AG10803 (cell line): ENCODE measurements at regions not wholly inside any gene's neighbourhood (a gene's known extent, or its start where the extent isn't known, plus 50 kb on each side); places are given as distances from the start of the nearest gene placed in this dataset.
A peak's percentile ranks its signal among the peaks of the same experiment; 100 is the strongest.

Experiments
- DNase-seq: peaks from one replicate; pipeline ENCODE4 v3.0.0; 2010; ENCODE audit warnings: low read depth
- H3K4me3 ChIP-seq: 2 replicates; pipeline ENCODE4 v1.5.1; 2011; ENCODE audit warnings: mild to moderate bottlenecking, low read length, control low read depth
- CTCF ChIP-seq: conservative IDR thresholded peaks from 2 replicates; pipeline ENCODE4 v1.5.1; 2011; ENCODE audit warnings: mild to moderate bottlenecking, low read length, control low read depth, inconsistent platforms

GRCh38 chr6:4459032-4459431 lies 317.2 kb upstream of the CDYL start:
- TF ChIP-seq CTCF: no peak
- DNase-seq: peak; percentile 82
- no peak overlapping the region for H3K4me3 ChIP-seq

- TF ChIP-seq CTCF: no peak
- H3K4me3 ChIP-seq: no peak overlapping the region
- DNase-seq: no peak
Observed at GRCh38 chr6:4451718-4452117, 316.3 kb upstream of the ECI2 start.

- no peak for TF ChIP-seq CTCF
- DNase-seq: no peak
- H3K4me3 ChIP-seq: no peak overlapping the region
Observed at GRCh38 chr6:4451081-4451480, 315.7 kb upstream of the ECI2 start.

- no peak for TF ChIP-seq CTCF
- no peak overlapping the region for H3K4me3 ChIP-seq
- no peak for DNase-seq
Observed at GRCh38 chr6:4450237-4450636, 314.9 kb upstream of the ECI2 start.

- no peak overlapping the region for H3K4me3 ChIP-seq
- TF ChIP-seq CTCF: no peak
- DNase-seq: no peak
Observed at GRCh38 chr6:4449409-4449808, 314.0 kb upstream of the ECI2 start.

GRCh38 chr6:4448841-4449240 lies 313.5 kb upstream of the ECI2 start:
- TF ChIP-seq CTCF: no peak
- DNase-seq: no peak
- H3K4me3 ChIP-seq: no peak overlapping the region

GRCh38 chr6:4447639-4448330 lies 312.4 kb upstream of the ECI2 start:
- TF ChIP-seq CTCF: no peak
- no peak for DNase-seq

More at GRCh38 chr6:4447639-4448330, 312.4 kb upstream of the ECI2 start:
- H3K4me3 ChIP-seq: no peak overlapping the region
